HG03159 (cell line): ENCODE measurements at regions not wholly inside any gene's neighbourhood (a gene's known extent, or its start where the extent isn't known, plus 50 kb on each side); places are given as distances from the start of the nearest gene placed in this dataset.

Source experiments
- ATAC-seq: cut with Tn5 transposase; IDR thresholded peaks from one replicate; pipeline ENCODE4 v1.9.1; 2021; ENCODE audit warnings: mild to moderate bottlenecking, moderate library complexity; ENCODE audit not compliant: unreplicated experiment

- ATAC-seq = no peak
Measured at GRCh38 chr11:133582750-133583149, 50.4 kb upstream of the OPCML start.

GRCh38 chr11:133582326-133582725, 50.0 kb upstream of the OPCML start:
- ATAC-seq = no peak
